Activated gamma-delta T cell treated with anti-CD3 and anti-CD28 coated beads, Interleukin-2, amount 50 U/mL, for 16 hours (primary cell): ENCODE measurements at regions not wholly inside any gene's neighbourhood (a gene's known extent, or its start where the extent isn't known, plus 50 kb on each side); places are given as distances from the start of the nearest gene placed in this dataset.

Experiments used
- DNase-seq: peaks from one replicate; pipeline ENCODE4 v3.0.0-alpha.2; 2020; ENCODE audit warnings: low read depth

DNA sequence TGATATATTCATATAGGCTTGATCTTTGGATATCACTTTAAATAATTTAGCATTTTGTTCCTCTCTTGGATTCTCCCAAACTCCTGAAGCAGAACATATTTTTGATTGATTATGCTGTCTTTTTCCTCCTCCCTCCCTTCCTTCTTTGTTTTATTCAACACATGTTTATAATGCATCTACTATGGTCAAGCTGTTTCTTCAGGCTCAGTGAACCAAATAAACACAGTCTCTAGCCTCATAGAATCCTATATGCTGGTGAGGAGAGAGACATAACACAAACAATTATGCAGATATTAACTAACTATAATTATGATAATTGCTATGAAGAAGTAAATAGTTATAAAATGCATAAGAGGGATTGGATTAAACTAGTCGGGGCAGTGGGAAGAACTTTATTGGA, 1023.6 kb upstream of the RAG2 start:
- DNase-seq: no peak

DNA sequence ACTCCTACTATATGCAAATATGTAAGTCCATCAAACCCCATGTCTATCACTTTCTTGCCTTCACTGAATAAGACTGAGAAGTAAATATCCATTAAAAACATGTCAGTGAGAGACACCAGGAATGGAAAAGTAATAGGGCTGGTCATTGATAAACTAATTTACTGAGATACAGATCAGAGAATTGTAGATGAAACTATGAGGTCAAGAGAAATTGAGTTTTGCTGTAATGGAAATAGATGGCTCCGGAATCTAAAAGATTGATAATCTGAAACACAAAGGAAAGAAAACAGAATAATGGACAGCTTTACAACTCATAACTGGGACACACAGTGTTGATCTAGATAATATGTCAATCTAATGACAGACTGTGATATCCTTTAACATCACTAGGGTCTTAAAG, 1018.3 kb upstream of the RAG2 start:
- DNase-seq: no peak

DNA sequence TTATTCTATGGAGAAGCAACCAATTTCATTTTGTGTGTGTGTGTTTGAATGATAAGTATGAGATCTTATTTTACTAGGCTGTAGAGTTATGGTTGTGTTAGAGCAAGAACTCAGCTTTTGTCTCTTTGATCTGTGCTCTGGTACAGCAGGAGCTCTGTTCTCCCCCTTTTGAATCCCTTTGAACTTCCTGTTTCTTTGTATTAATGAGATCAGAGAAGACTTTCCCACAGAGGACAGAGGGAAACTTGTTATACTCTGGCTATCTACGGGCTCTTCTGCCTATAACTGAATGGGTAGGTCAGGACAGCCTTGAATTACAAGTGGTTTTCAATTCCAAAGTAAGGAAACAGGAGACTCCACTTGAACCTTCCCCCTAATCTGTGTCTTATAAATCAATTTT, 1015.0 kb upstream of the RAG2 start:
- DNase-seq: no peak

GRCh38 chr11:37612146-37612545, 1014.1 kb upstream of the RAG2 start:
- DNase-seq: no peak

- no peak for DNase-seq
Observed at GRCh38 chr11:37605229-37605628, 1007.2 kb upstream of the RAG2 start.

DNA sequence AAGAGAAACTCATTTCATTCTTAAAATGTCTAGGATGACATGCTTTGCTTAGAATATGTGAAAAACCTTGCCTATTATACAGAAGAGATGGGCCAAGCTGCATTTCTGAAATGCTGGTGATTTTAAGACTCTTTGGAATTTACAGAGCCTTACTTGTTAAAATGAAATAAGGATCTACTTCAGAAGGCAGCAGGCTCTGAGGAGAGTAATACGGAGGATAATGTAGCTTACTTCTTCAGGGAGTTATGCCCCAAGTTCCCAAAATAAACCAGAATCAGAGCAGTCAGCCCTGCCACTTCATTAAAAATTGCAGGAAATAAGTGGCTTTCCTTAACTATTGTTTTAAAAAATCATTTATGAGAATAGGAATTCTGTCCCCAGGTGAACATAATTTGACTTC, 1000.3 kb upstream of the RAG2 start:
- DNase-seq: no peak

DNA sequence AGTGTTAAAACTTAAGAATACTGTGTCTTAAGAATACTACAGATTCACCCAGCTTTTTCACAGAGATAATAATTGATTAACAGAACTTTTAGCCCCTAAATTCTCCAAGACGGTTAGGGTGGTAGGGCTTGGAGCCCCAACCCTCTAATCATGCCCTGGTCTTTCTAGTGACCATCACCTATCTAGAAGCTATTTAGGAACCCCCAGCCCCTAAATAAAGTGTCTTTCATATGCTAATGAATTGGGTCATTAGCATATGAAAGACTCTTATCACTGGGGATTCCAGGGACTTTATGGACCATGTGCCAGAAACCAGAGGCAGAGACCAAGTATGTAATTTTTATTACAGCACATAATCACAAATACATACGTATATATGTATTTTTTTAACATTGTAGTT, 999.7 kb upstream of the RAG2 start:
- DNase-seq: no peak

DNA sequence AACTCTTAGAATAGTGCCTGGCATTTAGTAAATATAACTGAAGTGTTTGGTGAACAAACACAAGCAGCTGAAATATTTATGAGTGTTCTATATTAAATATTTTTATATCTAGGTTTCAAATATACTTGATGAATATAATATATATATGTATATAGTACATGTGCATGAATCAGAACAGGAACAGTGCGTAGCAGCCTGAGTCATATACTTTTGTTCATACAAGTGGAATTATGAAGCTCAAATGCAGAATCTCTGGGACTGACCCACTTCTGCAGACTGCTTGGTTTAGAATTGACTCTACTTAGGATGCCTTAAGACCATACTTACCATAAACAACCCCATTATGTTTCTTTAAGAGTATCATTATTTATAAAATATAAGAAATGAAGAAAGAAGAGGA, 997.8 kb upstream of the RAG2 start:
- DNase-seq: no peak

DNA sequence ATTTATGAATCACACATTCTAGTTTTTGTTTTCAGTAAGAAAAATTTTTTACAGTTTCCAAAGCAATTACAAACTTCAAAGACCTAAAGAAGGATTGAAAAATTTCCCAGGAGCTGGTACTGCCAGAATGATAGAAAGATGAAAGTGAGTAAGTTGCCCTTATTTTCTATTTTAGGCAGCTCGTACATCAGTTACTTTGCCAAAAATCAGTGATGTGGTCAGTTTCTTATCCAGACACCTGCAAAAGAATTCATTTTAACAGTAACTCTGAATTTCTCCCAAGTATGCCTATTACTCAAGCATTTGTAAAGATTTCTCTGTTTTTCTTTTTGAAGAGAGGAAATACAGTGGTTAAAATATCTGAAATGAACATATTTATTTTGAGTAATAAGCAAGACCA, 976.3 kb upstream of the RAG2 start:
- DNase-seq: no peak

DNA sequence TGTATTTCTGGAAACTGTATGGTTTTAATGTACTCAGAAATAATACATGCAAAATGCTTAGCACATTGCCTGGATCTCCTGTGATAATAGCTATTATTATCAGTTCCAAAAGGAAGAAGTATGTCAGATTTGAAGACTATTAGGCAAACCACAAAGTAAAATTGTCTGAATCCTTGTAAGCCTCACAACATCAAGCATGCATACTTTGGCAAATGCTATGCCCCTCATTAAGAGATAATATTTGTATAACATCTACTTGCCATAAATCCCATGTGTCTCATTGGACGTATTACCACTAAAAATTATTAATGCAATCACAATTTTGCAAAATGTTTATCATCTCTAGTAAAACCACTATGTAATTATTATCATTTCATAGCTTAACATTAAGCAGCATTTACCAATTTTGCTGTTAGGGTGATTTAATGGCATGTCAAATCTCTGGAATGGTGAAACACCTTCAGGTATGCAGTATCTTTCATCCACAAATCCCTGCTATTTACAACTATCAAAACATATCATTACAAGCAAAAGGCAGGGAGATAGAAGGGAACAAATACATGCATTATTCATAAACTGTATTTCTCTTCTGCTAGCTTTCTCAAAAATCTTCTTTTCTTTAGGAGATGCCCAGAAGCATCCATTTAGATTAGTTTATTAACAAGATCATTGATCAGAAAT, 974.6 kb upstream of the RAG2 start:
- no peak for DNase-seq

- no peak for DNase-seq
Observed at GRCh38 chr11:37571246-37571645, 973.2 kb upstream of the RAG2 start.

- no peak for DNase-seq
Observed at GRCh38 chr11:37560991-37561390, 963.0 kb upstream of the RAG2 start.

DNA sequence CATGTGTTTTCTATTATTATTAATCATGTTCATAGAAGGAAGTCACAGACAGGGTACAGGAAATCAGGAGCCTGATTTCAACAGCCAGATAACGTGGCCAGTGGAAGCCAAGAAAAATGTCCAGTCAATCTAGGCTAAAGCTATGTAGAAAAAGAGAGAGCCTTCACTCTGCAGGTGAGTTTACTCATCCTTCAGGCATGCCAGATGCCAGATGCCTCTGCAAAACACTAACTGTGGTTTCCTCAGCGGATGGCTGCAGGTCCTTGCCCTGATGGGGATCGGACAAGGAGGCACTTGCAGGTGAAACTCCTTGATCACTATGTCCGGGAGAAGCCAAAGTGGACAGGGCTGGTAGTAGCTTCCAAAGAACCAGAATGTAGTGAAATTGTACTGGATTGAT, 962.3 kb upstream of the RAG2 start:
- no peak for DNase-seq

DNA sequence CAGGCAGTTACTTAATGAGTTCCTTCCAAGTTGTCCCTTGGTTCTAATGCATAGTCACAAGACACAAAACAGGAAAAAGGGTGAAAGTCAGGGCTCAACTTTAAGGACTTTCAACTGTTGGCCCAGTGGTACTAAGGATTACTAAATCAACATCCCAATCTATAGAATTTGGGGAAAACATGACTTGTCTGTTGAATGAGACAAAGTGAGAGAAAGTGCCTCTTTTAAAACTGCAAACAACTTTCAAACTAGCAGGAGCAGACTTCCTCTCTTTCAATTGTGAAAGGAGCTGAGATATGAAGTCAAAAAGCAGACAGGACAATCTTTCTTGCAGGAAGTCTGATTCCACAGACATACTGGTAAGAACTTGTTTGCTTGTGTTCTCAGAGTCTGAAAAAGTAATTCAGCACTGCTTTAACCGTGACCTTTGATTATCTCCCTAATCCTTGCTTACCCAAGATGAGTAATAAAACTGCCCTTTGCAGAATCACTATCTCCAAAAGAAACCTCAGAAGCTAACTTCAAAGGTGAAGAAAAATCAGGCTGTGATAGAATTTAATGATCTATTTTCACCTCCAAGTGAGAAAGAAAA, 960.7 kb upstream of the RAG2 start:
- DNase-seq: no peak

DNA sequence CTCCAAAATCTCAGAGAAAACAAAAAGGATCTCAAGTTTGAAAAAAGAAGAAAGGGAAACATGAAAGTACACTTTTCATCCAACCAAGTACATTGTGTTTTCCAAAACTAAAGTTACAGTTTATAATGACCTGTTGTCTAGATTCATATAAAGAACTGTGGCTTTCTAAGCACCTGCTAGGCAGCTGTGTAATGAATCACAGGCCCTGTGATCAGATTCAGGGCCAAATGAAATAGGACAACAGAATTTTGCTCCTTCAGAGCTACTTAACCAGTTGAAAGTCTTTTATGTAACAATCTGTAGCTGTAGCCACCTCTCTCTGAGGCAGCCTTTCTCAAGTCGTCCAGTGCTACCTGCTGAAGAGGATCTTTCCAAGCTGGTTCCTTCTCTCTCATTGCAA, 960.0 kb upstream of the RAG2 start:
- no peak for DNase-seq

GRCh38 chr11:37552284-37552683, 954.2 kb upstream of the RAG2 start:
- no peak for DNase-seq

- no peak for DNase-seq
Observed at GRCh38 chr11:37544491-37544890, 946.5 kb upstream of the RAG2 start.

DNA sequence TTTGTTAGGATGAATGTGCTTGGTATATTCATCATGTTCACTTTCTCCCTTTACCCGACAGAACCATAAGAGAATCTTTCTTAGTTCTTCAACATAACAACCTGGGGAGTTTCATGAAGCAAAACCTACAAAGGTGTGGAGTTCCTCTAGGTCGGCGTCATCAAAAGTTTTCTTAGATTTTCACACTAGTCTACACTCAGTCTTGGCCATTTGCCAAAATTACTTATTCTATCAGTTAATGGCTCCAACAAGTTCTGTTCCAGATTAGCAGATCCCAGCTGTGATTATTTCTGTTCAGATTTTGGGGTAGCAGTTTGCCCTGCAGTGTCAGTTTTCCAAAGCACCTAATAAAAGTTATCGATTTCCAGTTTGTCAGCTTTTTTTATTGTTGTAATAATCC, 935.8 kb upstream of the RAG2 start:
- DNase-seq: no peak

DNA sequence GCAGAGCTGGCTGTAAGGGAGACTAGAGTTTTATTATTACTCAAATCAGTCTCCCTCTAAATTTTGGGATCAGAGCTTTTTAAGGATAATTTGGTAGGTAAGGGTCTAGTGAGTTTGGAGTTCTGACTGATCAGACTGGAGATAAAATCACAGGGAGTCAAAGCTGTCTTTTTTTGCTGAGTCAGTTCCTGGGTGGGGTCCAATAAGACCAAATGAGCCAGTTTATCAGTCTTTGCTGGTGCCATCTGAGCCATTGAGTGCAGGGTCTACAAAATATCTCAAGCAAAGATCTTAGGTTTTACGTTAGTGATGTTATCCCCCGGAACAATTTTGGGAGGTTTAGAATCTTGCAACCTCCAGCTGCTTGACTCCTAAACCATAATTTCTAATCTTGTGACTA, 935.1 kb upstream of the RAG2 start:
- DNase-seq: no peak

- DNase-seq: no peak
Observed at GRCh38 chr11:37532271-37532670, 934.2 kb upstream of the RAG2 start.

GRCh38 chr11:37527545-37527944, 929.5 kb upstream of the RAG2 start:
- DNase-seq: no peak

DNA sequence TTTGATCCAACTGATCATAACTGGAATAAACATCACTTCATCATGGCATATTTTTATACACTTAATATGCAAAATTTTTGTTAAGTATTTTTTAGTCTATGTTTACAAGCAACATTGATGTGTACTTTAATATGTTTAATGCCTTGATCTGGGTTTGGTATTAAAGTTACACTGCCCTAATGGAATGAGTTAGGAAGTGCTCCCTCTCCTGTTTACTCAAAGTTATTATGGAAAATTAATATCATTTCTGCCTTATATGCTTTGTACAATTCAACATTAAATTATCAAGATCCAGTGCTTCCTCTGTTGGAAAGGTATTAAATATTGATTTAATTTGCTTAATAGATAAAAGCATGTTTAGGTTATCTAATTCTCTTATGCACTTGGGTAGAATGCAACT, 927.3 kb upstream of the RAG2 start:
- DNase-seq: no peak

GRCh38 chr11:37519781-37520180, 921.7 kb upstream of the RAG2 start:
- DNase-seq: no peak

DNA sequence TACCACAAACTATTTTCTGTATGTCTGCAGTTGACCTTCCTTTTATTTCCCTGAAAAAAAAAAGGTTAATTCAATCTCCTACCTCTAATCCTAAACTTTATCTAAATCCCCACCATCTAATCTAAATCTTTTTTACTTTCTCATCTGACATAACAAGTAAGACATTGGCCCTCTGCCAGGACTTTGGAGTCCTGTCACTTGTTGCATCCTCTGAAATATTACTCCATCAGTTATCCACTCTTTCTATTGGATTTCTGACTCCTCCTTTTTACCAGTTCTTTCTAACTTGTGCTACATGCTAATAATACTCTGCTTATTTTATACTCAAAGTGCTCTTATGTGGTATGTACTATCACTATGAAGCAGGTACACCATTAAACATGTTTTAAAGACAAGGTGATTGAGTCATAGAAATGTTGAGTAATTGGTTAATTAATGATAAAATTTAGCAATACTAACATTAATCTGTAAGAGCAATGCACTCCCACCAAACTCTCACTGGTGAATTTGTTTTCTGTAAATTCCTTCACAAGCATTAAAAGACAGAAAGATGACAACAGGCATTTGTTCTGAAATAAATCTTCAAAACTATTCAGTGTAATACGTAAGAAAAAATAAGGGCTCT, 914.2 kb upstream of the RAG2 start:
- DNase-seq: no peak
